Activated CD4-positive, alpha-beta T cell treated with anti-CD3 and anti-CD28 coated beads for 48 hours (primary cell): ENCODE measurements at regions not wholly inside any gene's neighbourhood (a gene's known extent, or its start where the extent isn't known, plus 50 kb on each side); places are given as distances from the start of the nearest gene placed in this dataset.
A peak's percentile ranks its signal among the peaks of the same experiment; 100 is the strongest.
"Not testable (repeated sequence)": the region's sequence is repeated elsewhere in the genome, so short reads cannot be mapped to it uniquely, and the experiment has no call there.

Source experiments
- DNase-seq: peaks from one replicate; pipeline ENCODE4 v3.0.0-alpha.2; 2020

GRCh38 chr4:107389965-107390364, 330.1 kb downstream of the PAPSS1 start:
- DNase-seq, result no peak

DNA sequence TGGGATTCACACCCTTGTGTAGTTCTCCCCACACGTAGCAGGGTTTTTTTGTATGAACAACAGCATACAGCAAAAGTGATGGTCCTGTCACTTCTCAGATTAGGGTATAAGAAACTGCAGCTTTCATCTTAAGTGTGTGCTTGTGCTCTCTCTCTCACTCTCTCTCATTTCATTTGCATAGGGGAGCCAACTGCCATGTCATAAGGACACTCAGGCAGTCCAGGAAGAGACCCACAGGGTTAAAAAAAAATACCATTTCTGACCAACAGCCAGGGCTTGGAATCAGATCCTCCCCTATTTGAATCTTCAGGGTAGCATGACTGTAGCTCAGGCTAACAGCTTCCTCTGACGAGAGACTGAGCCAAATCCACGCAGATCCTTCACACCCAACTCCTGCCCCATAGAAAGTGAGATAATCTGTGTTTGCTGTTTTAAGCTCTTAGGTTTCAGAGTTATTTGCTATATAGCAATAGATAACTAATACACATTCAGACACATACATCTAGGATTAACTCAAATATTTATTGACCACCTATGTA, 331.2 kb downstream of the PAPSS1 start:
- no peak for DNase-seq

DNA sequence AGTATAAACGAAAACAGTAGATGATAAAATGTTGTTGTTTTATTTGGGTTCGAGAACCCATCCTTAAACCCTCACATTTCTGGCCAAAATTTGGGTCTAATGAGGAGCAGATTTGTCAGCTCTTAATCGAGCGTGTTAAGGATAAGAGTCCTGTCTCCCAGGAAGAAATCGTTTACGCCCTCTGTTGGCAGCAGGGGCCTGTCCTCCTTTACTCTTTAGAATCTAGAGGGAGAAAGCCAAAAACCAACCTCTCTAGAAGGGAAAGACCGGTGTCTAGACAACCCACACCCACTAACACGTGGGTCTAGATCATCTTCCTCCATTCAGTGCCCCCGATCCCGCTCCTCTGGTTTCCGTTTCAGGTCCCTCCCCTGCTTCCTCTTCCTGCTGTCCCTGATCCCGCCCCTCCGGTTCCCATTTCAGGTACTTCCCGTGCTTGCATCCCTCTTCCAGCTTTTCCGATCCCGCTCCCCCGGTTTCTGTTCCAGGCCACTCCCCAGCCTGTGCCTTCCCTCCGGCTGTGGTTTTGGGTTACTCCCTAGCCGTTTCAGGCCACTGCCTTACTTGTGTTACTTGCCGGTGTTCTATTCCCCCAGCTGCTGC, 339.1 kb downstream of the PAPSS1 start:
- no peak for DNase-seq

DNA sequence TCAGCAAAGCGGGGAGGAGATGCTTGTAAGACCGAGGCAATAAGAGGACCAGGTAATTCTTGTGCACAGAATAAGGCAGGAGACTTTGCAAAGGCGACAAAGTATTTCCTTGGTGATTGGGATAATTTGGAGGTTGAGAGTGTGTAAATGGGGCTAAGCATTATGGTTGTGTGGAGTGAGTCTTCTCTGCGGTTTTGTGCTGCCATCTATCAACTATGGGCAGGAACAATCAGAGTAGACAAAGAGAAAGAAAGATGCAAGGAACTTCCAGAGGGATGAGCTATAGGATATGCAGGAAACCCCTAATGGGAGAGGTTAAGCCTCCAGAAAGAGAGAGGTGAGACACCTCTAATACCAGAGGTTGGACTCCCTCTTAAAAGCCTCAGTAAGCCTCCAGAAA, 339.8 kb downstream of the PAPSS1 start:
- DNase-seq, result no peak

DNA sequence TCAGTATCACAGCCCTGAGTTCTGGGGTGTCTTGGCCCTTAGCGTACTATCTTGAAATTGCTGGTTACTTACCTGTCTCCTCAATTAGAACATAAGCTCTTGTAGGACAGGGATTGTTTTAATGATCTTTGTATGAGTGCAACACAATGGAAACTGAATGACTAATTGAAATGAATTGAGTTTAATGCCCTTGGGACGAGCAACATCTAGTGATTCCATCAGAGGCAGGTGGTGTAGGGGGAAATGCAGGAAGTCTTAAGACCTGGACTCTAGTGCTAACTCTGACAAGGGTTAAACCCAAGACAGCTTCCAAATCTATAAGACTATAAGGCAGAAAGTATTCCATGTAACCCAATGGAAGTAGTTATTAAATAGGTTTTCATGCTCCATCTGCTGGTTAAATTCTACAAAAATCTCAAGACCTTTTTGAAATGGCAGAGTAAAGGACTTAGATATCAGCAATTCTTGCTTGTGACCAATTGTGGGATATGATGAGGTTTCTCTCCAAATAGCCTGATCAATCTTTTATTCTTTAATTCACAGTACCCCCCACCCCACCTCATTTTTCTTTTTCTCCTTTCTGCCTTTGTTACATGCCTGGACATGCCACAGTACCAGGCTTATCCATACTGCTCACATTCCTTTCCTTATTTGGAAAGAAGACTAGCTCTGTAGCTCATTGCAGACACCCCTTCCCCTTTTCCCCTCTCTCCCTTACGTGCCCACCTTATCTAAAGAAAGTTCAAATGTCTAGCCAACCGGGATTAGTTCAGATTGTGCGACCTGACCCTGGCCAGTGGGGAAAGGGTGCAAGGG, 340.8 kb downstream of the PAPSS1 start:
- DNase-seq, result no peak

GRCh38 chr4:107376293-107376692, 340.2 kb upstream of the DKK2 start:
- no peak for DNase-seq

- no peak for DNase-seq
Observed at GRCh38 chr4:107366900-107367299, 330.8 kb upstream of the DKK2 start.

- DNase-seq, result no peak
Observed at GRCh38 chr4:107366016-107366735, 330.1 kb upstream of the DKK2 start.

- DNase-seq, result no peak
Observed at GRCh38 chr4:107363125-107363524, 327.0 kb upstream of the DKK2 start.

- no peak for DNase-seq
Observed at GRCh38 chr4:107359208-107359607, 323.1 kb upstream of the DKK2 start.

- DNase-seq, result peak; percentile 24
Observed at GRCh38 chr4:107354304-107354703, 318.2 kb upstream of the DKK2 start.

DNA sequence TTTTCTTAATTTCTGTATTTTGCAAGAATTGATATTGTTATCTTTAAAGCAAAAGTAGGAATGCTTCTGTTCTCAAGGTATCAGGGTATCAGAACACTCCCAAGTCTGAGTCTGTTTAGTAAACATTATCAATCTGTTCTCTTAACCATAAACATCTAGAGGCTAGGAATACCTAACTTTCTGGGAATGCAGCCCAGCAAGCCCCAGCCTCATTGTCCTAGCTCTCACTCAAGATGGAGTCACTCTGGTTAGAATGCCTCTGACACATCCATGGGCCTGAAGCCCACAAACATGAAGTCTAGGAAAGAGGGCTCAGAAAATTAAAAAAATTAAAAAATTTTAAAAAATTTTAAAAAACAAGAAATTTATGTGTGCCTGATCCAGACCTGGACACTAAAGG, 315.1 kb upstream of the DKK2 start:
- DNase-seq, result no peak

DNA sequence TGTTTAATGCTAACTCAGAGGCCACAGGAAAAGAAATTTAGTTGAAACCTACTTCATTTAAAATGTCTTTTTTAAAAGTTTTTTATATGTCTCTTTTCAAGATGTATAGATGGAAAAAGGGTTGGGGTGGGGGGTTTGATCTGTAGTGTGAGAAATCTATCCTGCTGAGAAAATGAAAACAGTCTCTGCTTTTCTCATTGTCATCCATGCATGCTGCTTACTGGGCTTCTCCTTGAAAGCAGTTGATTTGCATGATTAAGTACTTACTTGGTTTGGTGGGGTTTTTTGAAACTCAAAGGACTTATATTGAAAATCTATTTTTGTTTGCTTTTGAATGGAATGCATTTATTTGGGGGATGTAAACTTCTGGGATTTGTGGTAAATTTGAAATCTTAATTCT, 313.6 kb upstream of the DKK2 start:
- DNase-seq, result no peak

GRCh38 chr4:107349266-107349665, 313.2 kb upstream of the DKK2 start:
- DNase-seq, result no peak

DNA sequence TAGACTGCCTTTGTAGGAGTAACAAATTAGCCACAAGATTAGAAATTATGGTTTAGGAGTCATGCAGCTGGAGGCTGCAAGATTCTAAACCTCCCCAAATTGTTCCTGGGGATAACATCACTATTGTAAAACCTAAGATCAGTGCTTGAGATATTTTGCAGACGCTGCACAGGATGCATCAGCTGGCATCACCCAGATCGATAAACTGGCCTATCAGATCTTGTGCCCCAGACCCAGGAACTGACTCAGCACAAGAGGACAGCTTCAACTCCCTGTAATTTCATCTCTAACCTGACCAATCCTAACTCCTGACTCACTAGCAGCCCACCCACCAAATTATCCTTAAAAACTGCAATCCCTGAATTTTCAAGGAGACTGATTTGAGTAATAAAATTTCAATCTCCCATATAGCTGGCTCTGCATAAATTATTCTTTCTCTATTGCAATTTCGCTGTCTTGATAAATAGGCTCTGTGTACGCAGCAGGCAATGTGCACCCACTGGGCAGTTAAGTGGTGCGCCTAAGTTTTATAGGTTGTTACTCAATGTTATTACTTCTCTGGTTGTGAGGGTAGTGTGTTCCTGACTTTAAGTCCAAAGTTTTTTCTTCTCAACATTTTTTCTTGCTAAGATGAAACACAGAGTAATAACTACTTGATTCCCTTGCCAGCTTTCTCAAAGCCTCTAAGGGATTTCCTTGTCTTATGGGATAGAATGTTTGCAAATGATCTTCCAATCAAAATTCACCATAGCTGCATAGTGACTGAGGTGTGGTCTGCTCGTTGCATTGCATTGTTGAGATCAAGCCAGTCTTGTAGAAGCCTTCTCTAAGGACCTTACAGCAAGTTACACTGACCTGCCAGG, 312.3 kb upstream of the DKK2 start:
- no peak for DNase-seq

DNA sequence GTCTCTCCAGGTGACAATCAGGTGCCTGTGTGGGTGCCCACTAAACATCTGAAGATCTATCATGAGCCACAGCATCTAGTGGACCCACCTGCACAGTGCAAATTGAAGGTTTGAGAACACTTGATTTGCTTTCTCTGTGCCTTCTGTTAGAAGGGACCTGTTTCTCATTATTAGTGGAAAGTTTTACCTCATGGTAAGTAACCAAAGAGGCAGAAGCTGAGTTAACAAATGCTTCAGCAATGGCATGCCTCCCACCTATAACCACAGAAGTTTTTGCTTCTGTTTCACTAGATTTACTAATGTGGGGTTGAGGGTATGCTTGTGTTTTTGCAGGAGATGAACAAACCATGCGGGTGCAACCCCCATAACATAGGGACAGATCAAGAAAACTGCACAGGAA, 297.4 kb upstream of the DKK2 start:
- no peak for DNase-seq

DNA sequence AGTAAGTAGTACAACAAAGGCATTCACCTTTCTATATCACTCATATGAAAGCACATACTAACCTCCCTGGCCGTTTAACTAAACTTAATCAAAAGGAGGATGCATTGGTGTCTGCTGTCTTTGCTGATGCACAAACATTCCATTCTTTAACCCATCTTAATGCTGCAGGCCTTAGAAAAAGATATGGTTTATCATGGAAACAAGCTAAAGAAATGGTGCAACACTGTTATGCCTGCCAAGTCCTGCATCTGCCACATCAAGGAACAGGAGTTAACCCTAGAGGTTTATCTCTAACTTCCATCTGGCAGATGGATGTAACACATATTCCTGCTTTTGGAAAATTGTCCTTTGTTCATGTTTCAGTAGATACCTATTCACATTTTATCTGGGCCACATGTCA, 296.5 kb upstream of the DKK2 start:
- DNase-seq, result not testable (repeated sequence)

- no peak for DNase-seq
Observed at GRCh38 chr4:107330916-107331315, 294.8 kb upstream of the DKK2 start.

DNA sequence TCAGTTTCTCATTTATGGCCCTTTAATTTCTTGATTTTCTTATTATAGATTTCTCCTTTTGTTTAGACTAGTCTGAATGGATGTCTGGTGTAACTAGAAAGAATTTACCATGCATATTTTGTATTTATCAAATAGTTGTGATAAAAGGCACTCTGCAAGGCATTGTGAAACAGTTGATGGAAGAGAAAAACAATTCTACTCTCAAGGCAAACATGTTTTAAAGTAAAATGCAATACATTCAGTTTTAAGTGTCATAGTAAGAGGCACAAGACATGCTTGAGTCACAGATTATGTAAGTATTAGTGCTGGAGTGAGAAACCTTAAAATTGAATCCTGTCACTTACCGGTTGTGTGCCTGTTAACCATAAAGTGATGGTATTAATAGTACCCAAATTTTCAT, 283.3 kb upstream of the DKK2 start:
- no peak for DNase-seq

GRCh38 chr4:107318078-107318477, 282.0 kb upstream of the DKK2 start:
- no peak for DNase-seq

DNA sequence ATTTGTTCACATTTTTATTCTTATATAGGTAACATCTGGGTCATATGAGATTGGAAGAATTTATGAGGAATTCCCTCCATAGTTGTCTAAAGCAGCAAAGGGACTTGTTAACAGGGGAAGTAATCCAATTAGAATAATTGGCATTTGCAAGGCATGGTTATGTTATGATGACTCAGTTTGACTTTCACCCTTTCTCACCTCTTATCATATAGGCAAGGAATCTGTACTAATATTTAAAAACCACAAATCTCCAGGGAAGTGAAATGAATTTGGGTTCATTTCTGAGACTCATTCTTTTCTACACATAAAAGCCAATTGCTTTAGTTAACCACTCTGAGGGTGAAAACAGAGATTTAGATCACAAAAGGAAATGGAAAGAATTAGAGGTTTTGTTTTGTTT, 281.5 kb upstream of the DKK2 start:
- DNase-seq, result no peak

DNA sequence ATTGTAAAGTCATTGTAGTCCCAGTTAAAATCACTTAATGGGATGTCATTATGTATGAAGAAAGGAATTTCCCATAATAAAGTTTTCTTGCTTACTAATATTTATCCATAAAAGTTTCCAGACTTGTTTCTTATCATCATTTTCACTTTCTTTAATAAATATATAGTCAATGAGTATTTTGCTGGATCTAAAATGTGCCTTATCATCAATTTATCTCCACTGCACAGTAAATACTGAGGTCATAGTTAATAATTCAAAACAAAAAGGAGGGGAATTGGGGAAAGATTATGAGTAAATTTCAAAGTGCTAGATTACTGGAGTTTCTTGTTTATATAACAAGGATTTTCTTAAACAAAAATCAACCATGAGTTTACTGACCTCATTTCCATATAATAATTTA, 279.5 kb upstream of the DKK2 start:
- DNase-seq, result no peak

GRCh38 chr4:107314156-107314555, 278.0 kb upstream of the DKK2 start:
- DNase-seq, result no peak
